ENCODE measurements at regions not wholly inside any gene's neighbourhood (a gene's known extent, or its start where the extent isn't known, plus 50 kb on each side); places are given as distances from the start of the nearest gene placed in this dataset.

- Histone ChIP-seq H4K5ac (ENCODE audit: insufficient read length, low read depth, low read length) (no peak overlapping the region), H3K79me2 (ENCODE audit: control insufficient read depth in 1 of 2, insufficient read depth in 2 of 2, low read length in 2 of 2) (no peaks in the 10 kb centered on the region), H3K23ac (ENCODE audit: insufficient read length) (no peak overlapping the region), H3K4ac (replicated peaks; ENCODE audit: insufficient read length, low read depth, low read length) (no peak overlapping the region), H4K20me1 (replicated peaks in 1 of 2; ENCODE audit: control insufficient read depth in 1 of 2, insufficient read depth in 2 of 2, low read length in 2 of 2) (no peaks in the 10 kb centered on the region), H3K9ac (replicated peaks in 1 of 4; ENCODE audit: extremely low read depth in 1 of 4, low read depth in 3 of 4, low read length in 3 of 4) (no peak overlapping the region), H3K79me1 (ENCODE audit: low read depth, low read length) (no peaks in the 10 kb centered on the region), H3K4me2 (ENCODE audit: insufficient read depth in 1 of 2, low read depth in 2 of 2, low read length in 2 of 2) (no peak overlapping the region), H3K4me1 (replicated peaks in 1 of 4; ENCODE audit: control insufficient read depth in 3 of 4, insufficient read depth in 4 of 4, low read length in 3 of 4) (no peaks in the 10 kb centered on the region; a peak in 1 of 7 replicates), H2BK5ac (ENCODE audit: low read depth, low read length) (no peak overlapping the region), H2BK15ac (ENCODE audit: low read length) (no peak overlapping the region), H3K9me3 (ENCODE audit: insufficient read depth in 2 of 2, low read depth in 1 of 2, low read length in 1 of 2) (peaks cover 0 to 6% of the 10 kb centered on the region in 2 experiments; a peak in 2 of 4 replicates), H4K91ac (replicated peaks; ENCODE audit: insufficient read length, low read length) (no peak overlapping the region), H2BK120ac (replicated peaks; ENCODE audit: low read depth, low read length) (no peak overlapping the region), H3K56ac (replicated peaks; ENCODE audit: insufficient read length, low read depth, low read length) (no peak overlapping the region), H3K14ac (ENCODE audit: insufficient read length) (no peak overlapping the region), H2BK20ac (ENCODE audit: low read length) (no peak overlapping the region), H3K23me2 (ENCODE audit: low read depth, low read length) (no peaks in the 10 kb centered on the region), H2AK5ac (ENCODE audit: low read depth, low read length) (no peak overlapping the region), H4K8ac (ENCODE audit: extremely low read depth, insufficient read depth, low read length) (no peak overlapping the region), H3K4me3 (ENCODE audit: extremely low read depth in 1 of 4, insufficient read depth in 2 of 4, low read depth in 3 of 4, low read length in 4 of 4) (no peak overlapping the region), H3K36me3 (ENCODE audit: control insufficient read depth in 2 of 4, insufficient read depth in 4 of 4, low read length in 3 of 4) (no peaks in the 10 kb centered on the region), H3K18ac (ENCODE audit: extremely low read depth, low read length) (no peak overlapping the region), H3K27ac (ENCODE audit: low read depth, low read length) (no peak overlapping the region), H2AFZ (ENCODE audit: low read length) (no peak overlapping the region), H3K27me3 (replicated peaks in 1 of 4; ENCODE audit: control insufficient read depth in 3 of 4, extremely low read depth in 1 of 4, insufficient read depth in 3 of 4, low read length in 3 of 4) (no peaks in the 10 kb centered on the region), H2BK12ac (ENCODE audit: low read depth, low read length) (no peak overlapping the region)
- POLR2A ChIA-PET (ENCODE audit: partially characterized antibody): no interaction called here
- TF ChIP-seq EGR1 (IDR thresholded peaks at IDR 0.05; ENCODE audit: borderline replicate concordance, low read depth, low read length) (no peak), KDM1A (IDR thresholded peaks at IDR 0.05; ENCODE audit: borderline replicate concordance, low read length) (0 out of 2 replicates have a peak, but pooled peaks have one; percentile 62)
- CTCF ChIA-PET (ENCODE audit: partially characterized antibody): no interaction called here
- DNase-seq (ENCODE audit: low read depth in 1 of 2, low spot score in 2 of 2) (no peak), FAIRE-seq (no peak)
- 91% methylated on average over 3 of the region's 3 CpGs; no CpG with 5 or more reads in 1 of the 2 experiments for WGBS, 2 experiments (ENCODE audit: extremely low coverage in 1 of 2, insufficient coverage in 1 of 2, insufficient read length in 1 of 2, insufficient replicate concordance in 2 of 2, low coverage in 1 of 2, low lambda C conversion rate in 2 of 2, missing lambda C conversion rate in 1 of 2)
Observed at GRCh38 chr1:229798558-229798957, 172.5 kb downstream of the URB2 start.
